Lower leg skin (tissue), 3 donors: ENCODE measurements at regions not wholly inside any gene's neighbourhood (a gene's known extent, or its start where the extent isn't known, plus 50 kb on each side); places are given as distances from the start of the nearest gene placed in this dataset.

ENCODE experiments used
- CTCF ChIP-seq, 3 donors: fragments of 450-650 bp; IDR thresholded peaks; one replicate each; pipeline ENCODE4 v1.5.1; 2016; ENCODE audit warnings: antibody characterized with exemption in 3 of 3, mild to moderate bottlenecking in 3 of 3, moderate library complexity in 2 of 3
- POLR2A ChIP-seq, 2 donors: fragments of 450-650 bp; IDR thresholded peaks; one replicate each; pipeline ENCODE4 v1.6.1; 2016 to 2017; ENCODE audit warnings: antibody characterized with exemption in 2 of 2, mild to moderate bottlenecking in 1 of 2, moderate library complexity in 1 of 2

GRCh38 chr6:134472661-134473060 is 154.7 kb upstream of the SGK1 start:
- TF ChIP-seq CTCF (IDR thresholded peaks at IDR 0.05) (no peak), POLR2A (IDR thresholded peaks at IDR 0.05) (no peak)
